T-helper 2 cell treated with Interferon-gamma antibody and Interleukin-4, amounts not matched to agents 5 μg/mL and 100 μg/mL, for 36 hours (primary cell): ENCODE measurements at regions not wholly inside any gene's neighbourhood (a gene's known extent, or its start where the extent isn't known, plus 50 kb on each side); places are given as distances from the start of the nearest gene placed in this dataset.

ENCODE experiments used
- DNase-seq: peaks from one replicate; pipeline ENCODE4 v3.0.0; 2021; ENCODE audit warnings: low spot score
- H3K27ac Mint-ChIP-seq: one replicate; pipeline ENCODE4 v1.8.0; 2021; ENCODE audit warnings: mild to moderate bottlenecking, mixed read lengths
- H3K27me3 Mint-ChIP-seq: one replicate; pipeline ENCODE4 v1.8.0; 2021; ENCODE audit warnings: low read depth, mixed read lengths
- H3K36me3 Mint-ChIP-seq: one replicate; pipeline ENCODE4 v1.8.0; 2021; ENCODE audit warnings: low read depth, mixed read lengths
- H3K4me1 Mint-ChIP-seq: one replicate; pipeline ENCODE4 v1.8.0; 2021; ENCODE audit warnings: low read depth, mixed read lengths
- H3K4me3 Mint-ChIP-seq: one replicate; pipeline ENCODE4 v1.8.0; 2022; ENCODE audit warnings: mild to moderate bottlenecking, moderate library complexity, mixed read lengths
- H3K9me3 Mint-ChIP-seq: one replicate; pipeline ENCODE4 v1.8.0; 2021; ENCODE audit warnings: mixed read lengths

DNA sequence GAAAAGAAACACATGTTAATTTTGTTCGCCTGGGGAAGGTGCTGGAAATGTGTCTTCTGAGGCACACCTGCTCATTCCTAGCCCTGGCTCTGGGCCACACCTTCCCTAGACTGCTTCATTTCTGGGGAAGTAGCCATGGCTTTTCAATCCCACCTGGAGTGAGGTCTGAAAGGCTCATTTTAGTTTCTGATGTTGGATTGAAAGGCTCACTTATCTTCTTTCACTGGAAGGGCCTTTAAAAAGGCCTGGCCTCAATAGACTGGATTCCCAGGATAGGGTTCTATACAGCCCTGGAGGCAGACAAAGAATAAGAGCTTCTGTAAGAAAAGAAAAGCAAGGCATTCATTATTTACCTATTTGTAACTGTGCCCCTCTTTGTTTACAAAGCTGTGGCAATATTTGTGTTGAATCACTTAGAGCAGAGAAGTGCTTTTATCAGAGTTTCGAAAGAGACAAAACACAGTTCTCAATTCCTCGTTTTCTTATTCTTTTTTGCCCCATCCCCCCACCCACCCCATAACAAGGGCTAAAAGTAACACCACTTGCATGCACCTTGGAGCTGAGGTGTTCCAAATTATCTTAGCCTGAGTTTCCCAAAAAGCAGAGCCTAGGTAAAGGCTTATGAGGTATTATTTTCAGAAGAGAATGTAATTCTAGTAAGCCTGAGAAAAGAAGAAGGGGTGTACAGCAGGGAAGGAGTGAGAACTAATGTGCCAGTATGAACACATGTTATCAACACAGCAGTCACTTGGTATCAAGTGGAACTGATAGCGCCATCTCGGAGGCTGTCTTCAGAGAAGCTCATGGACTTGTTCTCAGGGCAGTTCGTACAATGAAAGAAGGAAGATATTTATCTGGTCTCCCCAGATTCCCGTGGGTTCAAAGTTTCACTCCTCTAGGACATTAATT lies 413.1 kb downstream of the KCTD16 start:
- Mint-ChIP-seq H3K36me3 (no peaks in the 10 kb centered on the region), H3K4me3 (no peak overlapping the region), H3K4me1 (no peaks in the 10 kb centered on the region), H3K9me3 (no peaks in the 10 kb centered on the region), H3K27ac (no peak overlapping the region), H3K27me3 (no peaks in the 10 kb centered on the region)
- no peak for DNase-seq

DNA sequence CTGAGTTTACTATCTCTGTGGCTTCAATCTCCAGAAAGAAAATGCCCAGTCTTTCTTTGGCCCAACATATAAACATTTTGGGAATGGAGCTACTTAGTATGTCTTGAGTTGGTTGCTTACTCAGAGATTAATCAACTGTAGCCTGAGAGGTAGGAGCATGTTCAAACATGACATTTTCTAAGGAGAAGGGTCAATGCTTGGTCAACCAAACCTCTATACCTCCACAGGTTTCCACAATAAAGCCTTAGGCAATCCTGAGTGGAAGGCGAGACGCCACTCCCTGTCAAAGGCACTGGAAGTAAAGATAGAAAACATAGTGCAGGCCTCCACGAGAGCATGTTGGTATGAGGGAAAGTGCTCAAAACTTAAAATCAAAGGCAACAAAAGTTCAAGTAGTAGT lies 411.4 kb downstream of the KCTD16 start:
- no peak for DNase-seq
- H3K36me3 Mint-ChIP-seq: no peaks in the 10 kb centered on the region
- no peaks in the 10 kb centered on the region for H3K27me3 Mint-ChIP-seq
- H3K27ac Mint-ChIP-seq: no peak overlapping the region
- H3K9me3 Mint-ChIP-seq: no peaks in the 10 kb centered on the region
- no peak overlapping the region for H3K4me3 Mint-ChIP-seq
- no peaks in the 10 kb centered on the region for H3K4me1 Mint-ChIP-seq

DNA sequence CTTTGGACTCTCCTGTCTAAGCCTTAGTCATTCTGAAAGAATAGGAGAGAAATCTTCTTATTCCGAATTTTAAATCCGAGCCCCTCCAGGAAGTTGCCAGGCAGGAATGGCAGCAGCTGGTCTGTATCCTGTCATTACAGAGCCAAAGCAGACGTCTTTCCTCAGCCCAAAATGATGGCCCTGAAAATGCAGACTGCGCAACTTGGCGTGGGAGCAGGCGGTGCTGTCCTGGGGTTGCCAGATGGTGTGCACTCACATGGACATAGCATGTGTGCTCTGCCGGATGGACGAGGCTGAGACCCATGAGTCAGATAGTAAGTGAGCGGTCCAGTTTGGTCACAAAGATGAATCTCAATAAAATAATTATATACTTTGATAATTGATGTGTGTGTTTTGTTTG lies 410.4 kb downstream of the KCTD16 start:
- Mint-ChIP-seq H3K4me1 (no peaks in the 10 kb centered on the region), H3K36me3 (no peaks in the 10 kb centered on the region), H3K4me3 (no peak overlapping the region), H3K27me3 (no peaks in the 10 kb centered on the region), H3K27ac (no peak overlapping the region), H3K9me3 (no peaks in the 10 kb centered on the region)
- DNase-seq: no peak

DNA sequence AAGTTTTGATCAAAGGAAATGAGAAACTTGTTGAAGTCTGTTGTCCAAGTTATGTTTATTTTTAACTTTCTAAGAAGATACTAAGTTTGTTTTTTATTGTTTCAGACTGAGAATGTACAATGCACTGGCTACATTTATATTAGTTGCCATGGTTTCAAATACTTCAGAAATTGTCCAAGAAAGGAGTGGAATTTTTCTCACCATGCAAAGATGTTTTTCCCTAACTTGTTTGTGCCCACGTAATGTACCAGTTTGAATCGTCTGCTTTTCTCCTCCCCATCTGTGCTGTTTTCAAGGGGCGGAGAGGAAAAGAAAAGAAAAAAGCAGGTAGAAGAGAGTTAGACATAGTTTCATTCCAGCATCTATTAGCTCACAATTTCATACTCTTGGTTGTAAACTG lies 407.0 kb downstream of the KCTD16 start:
- Mint-ChIP-seq H3K36me3 (no peaks in the 10 kb centered on the region), H3K27me3 (no peaks in the 10 kb centered on the region), H3K27ac (no peak overlapping the region), H3K9me3 (peaks cover 3% of the 10 kb centered on the region), H3K4me3 (no peak overlapping the region), H3K4me1 (no peaks in the 10 kb centered on the region)
- no peak for DNase-seq

DNA sequence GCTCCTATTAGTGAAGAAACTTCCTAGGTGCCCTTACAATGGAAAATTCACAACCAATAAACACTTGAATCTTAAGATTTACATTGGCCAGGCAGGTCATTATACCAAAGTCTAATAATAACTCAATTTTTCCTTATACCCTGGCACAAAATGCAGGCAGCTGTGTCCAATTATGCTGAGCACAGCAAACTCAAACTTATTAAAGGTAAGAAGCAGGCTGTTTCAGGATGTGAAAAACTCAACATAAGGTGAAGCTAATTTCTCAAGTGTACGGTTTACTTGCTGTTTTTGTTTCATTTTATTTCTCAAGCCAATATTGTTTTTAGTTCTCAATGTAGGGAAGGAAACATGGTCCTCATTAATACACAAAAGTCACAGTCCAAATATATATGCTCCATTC lies 405.1 kb downstream of the KCTD16 start:
- H3K9me3 Mint-ChIP-seq: peaks cover 3% of the 10 kb centered on the region
- DNase-seq: no peak
- H3K4me1 Mint-ChIP-seq: no peaks in the 10 kb centered on the region
- H3K4me3 Mint-ChIP-seq: no peak overlapping the region
- H3K27me3 Mint-ChIP-seq: no peaks in the 10 kb centered on the region
- no peaks in the 10 kb centered on the region for H3K36me3 Mint-ChIP-seq
- no peak overlapping the region for H3K27ac Mint-ChIP-seq

DNA sequence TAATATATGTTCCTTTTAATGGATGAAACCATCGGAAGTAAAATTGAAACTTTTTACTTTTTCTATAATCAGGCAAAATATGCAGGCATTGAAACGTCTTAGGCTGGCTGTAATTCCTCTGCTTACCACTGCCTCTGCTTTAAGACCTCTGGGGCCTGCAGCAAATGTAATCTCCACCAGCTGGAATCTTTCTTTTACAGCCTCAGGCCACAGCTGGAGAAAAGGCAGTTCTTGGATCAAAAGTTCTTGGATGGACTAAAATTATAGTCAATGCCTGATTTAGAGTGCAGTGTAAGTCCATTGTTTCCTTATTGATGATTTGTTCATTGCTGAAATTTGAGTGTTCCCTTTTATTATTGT lies 396.7 kb downstream of the KCTD16 start:
- Mint-ChIP-seq H3K27ac (no peak overlapping the region), H3K9me3 (peaks cover 13% of the 10 kb centered on the region), H3K4me3 (no peak overlapping the region), H3K36me3 (no peaks in the 10 kb centered on the region), H3K4me1 (no peaks in the 10 kb centered on the region), H3K27me3 (no peaks in the 10 kb centered on the region)
- no peak for DNase-seq

DNA sequence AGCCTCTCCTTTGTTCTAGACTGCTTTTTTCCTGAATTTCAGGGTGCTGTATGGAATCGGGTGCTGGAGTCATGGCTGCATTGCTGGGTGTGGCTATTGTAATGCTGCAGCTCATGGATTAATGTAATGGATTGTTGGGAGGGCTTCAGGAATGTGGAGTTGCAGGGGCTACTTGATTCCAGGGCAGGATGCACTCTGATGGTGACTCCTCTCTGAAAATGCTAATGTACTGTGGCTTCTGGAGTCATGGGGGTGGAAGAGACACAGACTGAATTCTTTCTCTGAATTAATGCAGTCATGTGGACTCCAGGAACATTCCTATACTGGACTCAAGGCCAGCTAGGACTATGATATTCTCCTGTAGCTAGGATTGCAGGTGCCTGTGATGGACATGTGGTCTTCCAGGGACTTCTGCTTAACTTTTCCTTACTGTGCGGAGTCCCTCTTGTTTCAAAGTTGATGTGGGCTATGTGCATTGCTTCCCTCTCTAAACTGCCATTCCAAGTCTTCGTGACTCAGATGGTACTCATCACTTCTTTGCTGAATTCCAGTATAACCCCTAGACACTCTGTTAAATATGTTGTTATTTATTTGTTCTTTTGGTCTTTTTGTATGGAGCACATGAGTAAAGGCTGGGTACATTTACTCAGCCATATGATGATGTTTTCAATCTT lies 396.2 kb downstream of the KCTD16 start:
- H3K36me3 Mint-ChIP-seq: no peaks in the 10 kb centered on the region
- no peaks in the 10 kb centered on the region for H3K4me1 Mint-ChIP-seq
- no peaks in the 10 kb centered on the region for H3K27me3 Mint-ChIP-seq
- no peak overlapping the region for H3K4me3 Mint-ChIP-seq
- H3K9me3 Mint-ChIP-seq: peaks cover 13% of the 10 kb centered on the region
- DNase-seq: no peak
- H3K27ac Mint-ChIP-seq: no peak overlapping the region

DNA sequence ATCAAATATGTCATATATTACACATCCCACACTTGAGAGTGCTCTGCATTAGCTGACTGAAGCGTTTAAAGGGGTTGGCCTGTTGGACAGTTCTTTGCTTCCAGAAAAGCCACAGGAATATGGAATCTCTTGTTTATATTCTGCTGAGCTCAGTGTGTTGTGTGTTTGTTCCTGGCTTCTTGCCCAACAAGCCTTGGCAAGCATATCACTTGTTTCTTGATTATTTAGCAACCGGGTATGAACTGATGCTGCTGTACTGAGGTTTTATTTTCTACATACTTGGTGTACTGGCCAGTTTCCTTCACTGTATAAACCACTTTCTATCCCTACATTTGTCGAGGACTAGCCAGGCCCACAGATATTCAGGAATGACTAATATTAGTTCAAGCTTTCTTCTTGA lies 378.9 kb downstream of the KCTD16 start:
- H3K9me3 Mint-ChIP-seq: peaks cover 8% of the 10 kb centered on the region
- no peaks in the 10 kb centered on the region for H3K4me1 Mint-ChIP-seq
- H3K27me3 Mint-ChIP-seq: no peaks in the 10 kb centered on the region
- no peaks in the 10 kb centered on the region for H3K36me3 Mint-ChIP-seq
- H3K27ac Mint-ChIP-seq: no peak overlapping the region
- no peak for DNase-seq
- no peak overlapping the region for H3K4me3 Mint-ChIP-seq

DNA sequence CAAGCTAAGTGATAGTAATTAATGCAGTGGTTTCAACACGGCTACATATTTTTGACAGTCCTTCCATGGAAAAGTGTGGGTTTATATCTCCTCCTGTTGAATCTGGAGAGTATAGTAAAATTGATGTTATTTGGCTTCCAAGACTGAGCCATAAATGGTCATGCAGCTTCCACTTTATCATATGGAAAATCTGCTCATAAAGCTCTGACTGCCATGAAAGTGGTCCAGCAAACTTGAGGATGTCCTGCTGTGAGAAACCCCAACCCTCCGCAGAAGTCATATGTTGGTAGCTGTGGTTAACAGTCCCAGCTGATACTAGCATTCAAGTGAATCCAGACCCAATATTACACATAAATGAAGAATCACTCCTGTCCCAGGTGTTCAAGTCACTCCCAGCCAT lies 378.3 kb downstream of the KCTD16 start:
- no peaks in the 10 kb centered on the region for H3K4me1 Mint-ChIP-seq
- DNase-seq: no peak
- no peak overlapping the region for H3K27ac Mint-ChIP-seq
- H3K4me3 Mint-ChIP-seq: no peak overlapping the region
- no peaks in the 10 kb centered on the region for H3K36me3 Mint-ChIP-seq
- H3K27me3 Mint-ChIP-seq: no peaks in the 10 kb centered on the region
- H3K9me3 Mint-ChIP-seq: peaks cover 8% of the 10 kb centered on the region

DNA sequence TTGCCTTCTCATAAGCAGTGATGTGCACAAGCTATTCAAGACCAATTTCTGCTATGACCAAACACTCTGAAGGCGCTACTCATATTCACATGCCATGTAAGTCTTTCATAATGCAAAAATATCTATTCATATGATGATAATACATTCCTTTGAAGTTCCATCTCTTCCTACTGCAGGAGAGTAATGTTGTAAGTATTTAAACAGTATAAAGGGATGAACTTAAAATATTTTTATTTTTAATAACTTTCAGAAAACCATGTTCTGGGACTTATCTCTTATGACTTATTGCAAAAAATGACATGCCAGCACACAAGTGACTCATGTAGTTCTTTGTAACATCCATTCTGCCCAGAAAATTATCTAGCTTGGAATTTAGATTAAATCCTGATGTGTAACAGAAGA lies 376.4 kb downstream of the KCTD16 start:
- Mint-ChIP-seq H3K27ac (no peak overlapping the region), H3K27me3 (no peaks in the 10 kb centered on the region), H3K9me3 (peaks cover 4% of the 10 kb centered on the region), H3K36me3 (no peaks in the 10 kb centered on the region), H3K4me3 (no peak overlapping the region), H3K4me1 (no peaks in the 10 kb centered on the region)
- no peak for DNase-seq

DNA sequence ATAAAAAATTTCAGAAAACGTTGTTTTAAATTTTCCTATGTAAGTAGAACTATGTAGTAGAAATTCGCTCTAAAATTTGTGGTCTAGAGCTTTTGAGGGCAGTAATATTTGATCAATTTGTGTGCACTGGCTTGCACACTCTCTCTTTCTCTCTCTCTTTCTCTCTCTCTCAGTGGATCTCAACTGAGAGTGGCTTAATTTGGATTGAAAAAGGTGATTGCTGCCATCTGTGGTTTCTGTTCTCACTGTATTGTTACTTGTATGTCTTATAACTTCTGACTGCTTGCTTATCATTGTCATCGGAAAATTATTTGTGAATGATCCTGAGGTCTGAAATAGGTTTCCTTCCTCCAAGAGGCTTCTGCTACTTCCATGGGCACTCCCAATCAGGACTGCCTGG lies 368.2 kb downstream of the KCTD16 start:
- Mint-ChIP-seq H3K4me3 (no peak overlapping the region), H3K27ac (no peak overlapping the region), H3K9me3 (peaks cover 4% of the 10 kb centered on the region), H3K27me3 (no peaks in the 10 kb centered on the region), H3K36me3 (no peaks in the 10 kb centered on the region), H3K4me1 (no peaks in the 10 kb centered on the region)
- no peak for DNase-seq
